ENCODE measurements at regions not wholly inside any gene's neighbourhood (a gene's known extent, or its start where the extent isn't known, plus 50 kb on each side); places are given as distances from the start of the nearest gene placed in this dataset.
"Not testable (repeated sequence)": the region's sequence is repeated elsewhere in the genome, so short reads cannot be mapped to it uniquely, and the experiment has no call there.

- DNase-seq, result no peak
These were observed 52.0 kb upstream of the LRIG1 start for GRCh38 chr3:66552846-66553245.

DNA sequence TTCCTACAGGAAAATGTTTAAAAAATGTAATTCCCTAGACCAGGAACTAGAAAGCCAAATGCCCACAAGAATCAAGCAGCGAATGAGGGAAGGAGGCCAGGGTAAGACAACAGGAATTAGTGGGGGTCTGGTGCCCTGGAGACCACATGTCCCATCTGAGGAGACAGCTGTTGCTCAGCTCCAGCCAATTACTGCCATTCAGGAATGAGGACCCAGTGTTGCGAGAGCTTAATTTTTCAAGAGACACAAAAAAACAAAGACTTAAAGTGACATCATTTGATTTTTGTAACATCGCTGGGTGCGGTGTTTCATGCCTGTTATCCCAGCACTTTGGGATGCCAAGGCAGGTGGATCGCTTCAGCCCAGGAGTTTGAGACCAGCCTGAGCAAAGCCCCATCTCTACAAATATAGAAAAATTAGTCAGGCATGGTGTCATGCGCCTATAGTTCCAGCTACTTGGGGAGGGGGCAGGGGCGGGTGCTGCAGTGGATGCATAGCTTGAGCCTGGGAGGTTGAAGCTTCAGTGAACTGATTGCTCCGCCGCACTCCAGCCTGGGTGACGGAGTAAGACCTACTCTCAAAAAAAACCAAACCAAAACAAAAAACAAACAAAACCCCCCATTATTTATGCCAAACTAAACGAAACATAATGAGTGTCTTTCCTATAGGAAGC lies 52.8 kb upstream of the LRIG1 start:
- DNase-seq, result no peak

- no peak for DNase-seq
These were observed 53.4 kb upstream of the LRIG1 start for GRCh38 chr3:66554178-66554577.

DNA sequence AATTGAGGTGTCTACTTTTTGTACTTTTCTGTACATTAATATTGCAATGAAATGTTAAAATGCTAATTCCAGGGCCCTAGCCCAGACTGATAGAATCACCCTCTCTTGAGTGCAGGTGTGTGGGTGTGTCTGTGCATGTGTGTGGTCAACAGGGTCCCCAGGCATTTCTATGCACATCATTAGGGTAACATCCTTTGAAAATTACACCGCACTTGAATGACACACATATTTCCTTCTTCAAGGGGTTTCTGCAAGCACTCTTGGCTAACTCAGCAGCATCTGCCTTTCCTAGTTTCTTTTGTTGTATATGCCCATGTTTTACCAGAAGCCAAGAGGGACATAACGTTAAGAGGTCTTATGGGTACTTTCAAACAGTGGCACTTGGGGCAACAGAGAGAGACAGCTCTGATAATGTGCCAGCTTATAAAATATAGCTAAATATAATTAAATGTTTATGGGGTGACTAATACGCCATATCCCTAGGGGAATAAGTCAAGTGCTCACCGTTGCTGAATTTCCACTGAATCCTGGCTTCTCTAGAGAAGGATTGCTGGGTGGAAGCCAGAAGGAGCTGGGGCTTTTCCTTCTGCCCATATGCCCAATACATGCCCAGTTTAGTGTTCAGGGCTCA lies 54.5 kb upstream of the LRIG1 start:
- DNase-seq, result no peak

- no peak for DNase-seq
These were observed 56.3 kb upstream of the LRIG1 start for GRCh38 chr3:66557170-66557569.

GRCh38 chr3:66559924-66560323 lies 59.1 kb upstream of the LRIG1 start:
- DNase-seq, result not testable (repeated sequence)

DNA sequence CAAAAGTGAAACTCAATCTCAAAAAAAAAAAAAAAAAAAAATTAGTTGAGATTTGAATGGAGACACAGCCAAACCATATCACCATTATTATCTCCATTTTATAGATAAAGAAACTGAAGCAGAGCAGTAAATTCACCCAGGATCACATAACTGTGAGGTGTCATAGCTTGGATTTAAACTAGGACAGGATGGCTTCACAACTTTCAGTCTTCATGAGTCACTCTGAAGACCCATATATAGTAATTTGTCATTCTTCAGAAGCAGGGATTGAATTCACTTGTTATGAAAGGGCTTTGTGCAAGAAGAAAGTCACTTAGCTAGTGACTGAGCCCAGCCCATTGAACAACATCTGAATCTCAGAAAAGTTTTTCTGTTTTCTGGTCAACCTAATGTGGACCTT lies 60.5 kb upstream of the LRIG1 start:
- DNase-seq, result no peak

- no peak for DNase-seq
These were observed 64.5 kb upstream of the LRIG1 start for GRCh38 chr3:66565301-66565700.

DNA sequence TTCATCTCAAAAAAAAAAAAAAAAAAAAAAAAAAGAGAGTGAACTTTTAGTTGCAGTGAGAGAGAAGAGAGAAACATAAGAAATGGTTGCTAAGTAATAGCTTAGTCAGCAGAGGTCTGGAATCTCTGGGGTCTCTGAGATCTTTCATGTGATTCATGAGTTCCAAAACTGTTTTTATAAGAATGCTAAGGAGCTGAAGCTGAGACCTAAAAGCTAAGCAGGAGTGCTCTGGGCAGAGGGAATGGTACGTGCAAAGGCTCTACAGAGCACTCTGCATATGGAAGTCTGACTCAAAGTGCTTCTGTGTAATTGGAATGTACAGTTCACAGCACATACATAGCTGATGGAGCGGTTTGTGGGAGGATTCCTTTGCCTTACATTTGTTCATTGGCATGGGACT lies 66.3 kb upstream of the LRIG1 start:
- DNase-seq, result no peak

- no peak for DNase-seq
These were observed 71.4 kb upstream of the LRIG1 start for GRCh38 chr3:66572090-66572675.

GRCh38 chr3:66572938-66573710 lies 72.3 kb upstream of the LRIG1 start:
- DNase-seq, result no peak

GRCh38 chr3:66574091-66574490 lies 73.3 kb upstream of the LRIG1 start:
- no peak for DNase-seq

- DNase-seq, result no peak
These were observed 76.8 kb upstream of the LRIG1 start for GRCh38 chr3:66577426-66578203.

- no peak for DNase-seq
These were observed 80.4 kb upstream of the LRIG1 start for GRCh38 chr3:66581256-66581655.

GRCh38 chr3:66582721-66583423 lies 82.0 kb upstream of the LRIG1 start:
- DNase-seq, result no peak

DNA sequence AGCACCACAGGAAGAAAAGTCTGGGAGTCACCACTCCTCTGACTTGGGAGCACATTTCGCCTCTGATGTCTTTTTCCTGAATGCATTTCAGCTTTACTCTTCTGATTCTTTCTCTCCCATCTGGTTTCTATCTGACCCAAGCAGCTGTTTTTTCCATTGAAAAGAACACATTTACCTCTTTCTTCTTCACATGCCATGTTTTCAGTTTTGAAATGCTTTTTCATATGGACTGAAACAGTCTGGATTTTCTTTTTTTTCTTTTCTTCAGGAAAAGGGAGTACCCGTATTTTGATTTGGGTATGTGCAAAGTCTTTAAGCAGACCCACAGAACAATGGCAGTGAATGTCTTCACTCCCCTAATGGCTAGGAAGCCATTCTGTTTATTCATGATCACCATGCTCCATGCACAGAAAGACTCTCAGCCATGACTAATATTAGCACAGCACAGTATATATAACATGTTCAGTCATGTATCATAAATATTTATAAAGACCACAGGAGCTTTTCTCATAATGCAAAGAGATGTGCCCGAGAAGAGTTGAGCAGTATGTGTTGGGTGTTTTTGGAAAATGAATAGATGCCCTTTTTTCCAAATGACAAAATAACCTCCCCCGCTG lies 82.7 kb upstream of the LRIG1 start:
- DNase-seq, result no peak

DNA sequence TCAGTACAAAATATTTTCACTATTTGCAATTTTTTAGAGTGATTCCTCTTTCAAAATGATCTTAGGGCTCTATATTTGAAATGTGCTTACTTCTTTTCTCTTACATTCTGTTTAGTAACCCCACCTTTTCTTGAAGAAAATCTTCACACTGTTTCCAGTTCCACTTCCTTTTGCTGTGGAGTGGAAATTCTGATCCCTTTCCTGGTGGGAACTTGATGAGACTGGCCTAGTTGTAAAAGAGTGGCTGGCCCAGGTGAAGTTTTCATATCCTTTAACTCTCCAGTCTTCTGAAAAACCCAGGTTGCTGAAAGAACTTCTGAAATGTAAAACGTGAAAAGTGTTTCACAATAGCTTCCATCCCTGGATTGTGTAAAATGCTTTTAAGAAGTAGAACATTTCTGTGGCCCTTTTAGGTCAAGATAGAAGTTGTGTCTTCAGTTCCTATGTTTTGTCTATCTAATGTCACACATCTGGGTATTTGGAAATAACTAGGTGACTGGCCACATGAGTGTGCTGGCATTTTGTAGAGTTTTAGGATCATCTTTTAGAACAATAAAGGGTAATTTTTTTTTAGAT lies 84.8 kb upstream of the LRIG1 start:
- peak in 1 of 4 experiments; percentile 13 for DNase-seq

- DNase-seq, result no peak
These were observed 86.0 kb upstream of the LRIG1 start for GRCh38 chr3:66586853-66587252.

DNA sequence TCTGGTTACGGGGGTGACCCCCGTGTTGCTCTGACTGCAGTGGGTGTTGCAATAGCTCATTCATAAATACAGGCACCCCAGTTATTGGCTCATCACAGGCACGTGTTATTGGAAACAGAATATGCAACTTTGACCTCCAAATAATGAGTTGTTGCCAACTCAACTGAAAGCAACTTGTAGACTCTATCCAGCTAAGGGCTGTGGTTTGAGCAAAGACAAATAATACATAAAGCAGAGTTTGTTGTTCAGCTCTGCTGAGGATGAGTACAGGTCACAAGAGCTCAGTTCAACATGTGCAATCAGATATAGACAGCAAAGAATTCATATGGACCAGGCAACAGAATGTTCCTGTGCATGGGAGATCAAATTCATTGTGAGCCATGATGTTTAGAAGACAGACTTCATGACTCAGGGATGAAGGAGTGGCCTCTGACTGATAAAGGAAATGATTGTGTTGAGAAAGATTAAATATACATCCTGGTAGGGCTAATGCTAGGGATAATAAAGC lies 87.6 kb upstream of the LRIG1 start:
- DNase-seq, result no peak

DNA sequence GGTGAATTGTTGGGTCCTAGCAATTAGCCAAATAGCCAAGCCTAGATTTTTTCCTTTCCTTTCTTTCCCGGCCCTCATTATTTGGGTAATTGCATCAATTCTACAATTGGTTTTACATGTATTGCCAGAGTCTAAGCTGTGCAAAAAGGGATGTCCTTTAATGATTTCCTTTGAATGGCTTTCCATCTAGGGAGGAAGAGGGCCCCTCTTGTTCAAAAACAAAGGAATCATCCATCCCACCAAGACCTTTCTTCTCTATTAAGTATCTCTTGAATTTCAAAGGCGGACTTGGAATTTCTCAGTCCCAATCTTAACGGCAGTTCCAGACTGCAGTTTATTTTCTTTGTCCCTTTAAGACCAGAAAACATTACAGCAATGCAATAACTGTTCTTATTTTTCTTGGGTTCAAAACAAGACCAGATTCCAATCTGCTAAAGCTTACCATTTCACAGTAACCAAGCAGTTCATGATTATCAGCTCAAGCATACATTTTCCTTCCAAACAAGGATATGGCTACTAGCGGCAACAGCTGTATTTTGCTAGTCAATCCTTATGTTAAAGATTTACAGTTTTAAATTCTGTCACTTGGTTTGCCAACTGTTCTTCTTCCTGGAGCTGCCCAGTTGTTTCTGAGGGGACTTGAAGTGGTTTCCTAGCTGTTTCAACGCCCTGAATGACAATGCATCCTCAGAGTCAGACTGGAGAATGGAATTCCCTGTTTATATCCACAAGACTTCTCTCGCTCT lies 91.4 kb upstream of the LRIG1 start:
- DNase-seq, result no peak

Data from suppressor macrophage (primary cell).